HG03066 (cell line): ENCODE measurements at regions not wholly inside any gene's neighbourhood (a gene's known extent, or its start where the extent isn't known, plus 50 kb on each side); places are given as distances from the start of the nearest gene placed in this dataset.
"Not testable (repeated sequence)": the region's sequence is repeated elsewhere in the genome, so short reads cannot be mapped to it uniquely, and the experiment has no call there.

Experiments used
- ATAC-seq: cut with Tn5 transposase; IDR thresholded peaks from one replicate; pipeline ENCODE4 v1.9.1; 2021; ENCODE audit warnings: low read depth; ENCODE audit not compliant: unreplicated experiment

- ATAC-seq = not testable (repeated sequence)
These were observed 69.9 kb downstream of the TSPY2 start for GRCh38 chrY:6315917-6316316.

- not testable (repeated sequence) for ATAC-seq
These were observed 70.4 kb downstream of the TSPY2 start for GRCh38 chrY:6316419-6316818.

- not testable (repeated sequence) for ATAC-seq
These were observed 120.4 kb downstream of the TSPY2 start for GRCh38 chrY:6366433-6366832.

GRCh38 chrY:6382390-6383165 lies 136.6 kb downstream of the TSPY2 start:
- ATAC-seq = not testable (repeated sequence)

- not testable (repeated sequence) for ATAC-seq
These were observed 142.6 kb downstream of the TSPY2 start for GRCh38 chrY:6388658-6389057.

GRCh38 chrY:6389561-6389960 lies 143.5 kb downstream of the TSPY2 start:
- ATAC-seq = peak; percentile 77

- not testable (repeated sequence) for ATAC-seq
These were observed 146.2 kb downstream of the TSPY2 start for GRCh38 chrY:6392200-6392599.

- ATAC-seq = not testable (repeated sequence)
These were observed 147.2 kb downstream of the TSPY2 start for GRCh38 chrY:6393242-6393641.

- ATAC-seq = peak; percentile 81
These were observed 149.0 kb downstream of the TSPY2 start for GRCh38 chrY:6395042-6395441.

- not testable (repeated sequence) for ATAC-seq
These were observed 155.8 kb downstream of the TSPY2 start for GRCh38 chrY:6401871-6402270.

- ATAC-seq = peak; percentile 74
These were observed 160.8 kb downstream of the TSPY2 start for GRCh38 chrY:6406827-6407226.

- not testable (repeated sequence) for ATAC-seq
These were observed 173.1 kb downstream of the TSPY2 start for GRCh38 chrY:6419171-6419570.

GRCh38 chrY:6426701-6427100 lies 180.7 kb downstream of the TSPY2 start:
- ATAC-seq = not testable (repeated sequence)

- not testable (repeated sequence) for ATAC-seq
These were observed 199.5 kb downstream of the TSPY2 start for GRCh38 chrY:6445529-6445928.

GRCh38 chrY:6447408-6447807 lies 201.4 kb downstream of the TSPY2 start:
- not testable (repeated sequence) for ATAC-seq

- not testable (repeated sequence) for ATAC-seq
These were observed 222.3 kb downstream of the TSPY2 start for GRCh38 chrY:6468358-6468757.

GRCh38 chrY:6471848-6472247 lies 225.8 kb downstream of the TSPY2 start:
- not testable (repeated sequence) for ATAC-seq

- not testable (repeated sequence) for ATAC-seq
These were observed 249.4 kb downstream of the TSPY2 start for GRCh38 chrY:6495456-6495855.

- ATAC-seq = not testable (repeated sequence)
These were observed 262.8 kb downstream of the TSPY2 start for GRCh38 chrY:6508842-6509241.

GRCh38 chrY:6520047-6520446 lies 274.0 kb downstream of the TSPY2 start:
- ATAC-seq = not testable (repeated sequence)

- ATAC-seq = not testable (repeated sequence)
These were observed 298.2 kb downstream of the TSPY2 start for GRCh38 chrY:6544076-6544756.

- ATAC-seq = not testable (repeated sequence)
These were observed 298.7 kb downstream of the TSPY2 start for GRCh38 chrY:6544757-6545083.
